K562 (cell line): ENCODE measurements at regions not wholly inside any gene's neighbourhood (a gene's known extent, or its start where the extent isn't known, plus 50 kb on each side); places are given as distances from the start of the nearest gene placed in this dataset.
A peak's percentile ranks its signal among the peaks of the same experiment; 100 is the strongest.

Experiments used
- ATAC-seq: fragments of 200-7000 bp; cut with Tn5 transposase; 3 replicates; pipeline ENCODE4 v1.9.1; 2020; ENCODE audit warnings: moderate library complexity
- BruUV-seq: library from RNA; stranded (reverse); fragments of 400-500 nt; replicated peaks from 2 replicates; lab custom pipeline; 2021; lab: Mats Ljungman, UMichigan
- CTCF ChIA-PET: fragments of 300-600 bp; formaldehyde crosslinking; extraction: SDS; loops from one replicate; lab custom pipeline; 2021; ENCODE audit warnings: low intra/inter-chr PET ratio; lab: Yijun Ruan, JAX
- POLR2A ChIA-PET: fragments of 300-600, 350-650 bp; sonication (Branson Sonifier 250); formaldehyde crosslinking; extraction: SDS; loops from one replicate; lab custom pipeline; 2021; ENCODE audit warnings: antibody characterized with exemption, inconsistent platforms; lab: Yijun Ruan, JAX
- DNase-seq, 4 experiments: peaks; one replicate each; pipeline versions ENCODE4 v3.0.0 to v3.0.0-alpha.2; 2011 to 2018; ENCODE audit warnings: low spot score in 3 of 4, mixed read lengths in 3 of 4; ENCODE audit errors: extremely low read depth in 1 of 4
- FAIRE-seq: peaks from 2 replicates; lab custom pipeline; 2011; peaks lifted over from hg19 to GRCh38; lab: Jason Lieb, UNC
- H2AFZ ChIP-seq: 2 replicates; pipeline ENCODE4 v1.6.0; 2011; ENCODE audit warnings: low read depth, low read length, control low read depth, inconsistent platforms
- H3K27ac ChIP-seq: fragments of 200-600 bp; 3 replicates; pipeline ENCODE4 v1.8.0; 2011; ENCODE audit warnings: low read depth, mild to moderate bottlenecking, control low read depth, inconsistent platforms, low read length, moderate library complexity, mixed read lengths; ENCODE audit errors: extremely low read depth
- H3K27me3 ChIP-seq, 2 experiments: fragments of 300-600 bp in 1 of 2; 2 replicates in 1 of 2; 3 replicates in 1 of 2; pipeline versions ENCODE4 v1.6.0 to v1.8.0; 2011; ENCODE audit warnings: inconsistent platforms in 2 of 2, low read length in 2 of 2, mild to moderate bottlenecking in 1 of 2, mixed read lengths in 1 of 2, moderate library complexity in 1 of 2; ENCODE audit not compliant: control insufficient read depth in 2 of 2, insufficient read depth in 2 of 2
- H3K36me3 ChIP-seq: fragments of 300-600 bp; 3 replicates; pipeline ENCODE4 v1.8.0; 2011; ENCODE audit warnings: mild to moderate bottlenecking, low read length, inconsistent platforms; ENCODE audit not compliant: control insufficient read depth, insufficient read depth
- H3K4me1 ChIP-seq, 2 experiments: fragments of 200-600 bp in 1 of 2; replicated peaks in 1 of 2; 2 replicates in 1 of 2; 3 replicates in 1 of 2; pipeline versions ENCODE4 v1.5.1 to v1.8.0; 2011; ENCODE audit warnings: inconsistent platforms in 2 of 2, low read length in 2 of 2, mild to moderate bottlenecking in 1 of 2, mixed read lengths in 1 of 2, moderate library complexity in 1 of 2; ENCODE audit not compliant: control insufficient read depth in 2 of 2, insufficient read depth in 2 of 2
- H3K4me2 ChIP-seq: 2 replicates; pipeline ENCODE4 v1.6.1; 2011; ENCODE audit warnings: low read length, control low read depth, inconsistent platforms, mixed read lengths; ENCODE audit not compliant: insufficient read depth
- H3K4me3 ChIP-seq: fragments of 200-600 bp; sonication (generic), shearing (Covaris generic); 2 replicates; pipeline ENCODE4 v1.5.1; 2016; ENCODE audit warnings: control low read depth, inconsistent platforms
- H3K79me2 ChIP-seq: fragments of 200-600 bp; 3 replicates; pipeline ENCODE4 v1.8.0; 2011; ENCODE audit warnings: low read length, inconsistent platforms; ENCODE audit not compliant: control insufficient read depth, insufficient read depth
- H3K9ac ChIP-seq, 2 experiments: 2 replicates each; pipeline versions ENCODE4 v1.6.0 to v1.6.1; 2011; ENCODE audit warnings: low read depth in 2 of 2, low read length in 2 of 2, control low read depth in 1 of 2, inconsistent platforms in 1 of 2, mild to moderate bottlenecking in 1 of 2, mixed read lengths in 1 of 2; ENCODE audit not compliant: insufficient read depth in 1 of 2
- H3K9me1 ChIP-seq: one replicate; pipeline ENCODE4 v1.6.0; 2011; ENCODE audit warnings: inconsistent platforms, mild to moderate bottlenecking, low read length, moderate library complexity; ENCODE audit not compliant: control insufficient read depth, insufficient read depth
- H3K9me3 ChIP-seq: replicated peaks from 2 replicates; pipeline ENCODE4 v1.5.1; 2011; ENCODE audit warnings: low read depth, low read length, inconsistent platforms; ENCODE audit not compliant: control insufficient read depth, insufficient read depth
- H4K20me1 ChIP-seq: replicated peaks from 2 replicates; pipeline ENCODE4 v1.6.1; 2011; ENCODE audit warnings: low read length, inconsistent platforms, mixed read lengths; ENCODE audit not compliant: control insufficient read depth, insufficient read depth
- COPS2 ChIP-seq: fragments of 450-650 bp; conservative IDR thresholded peaks from 2 replicates; pipeline ENCODE4 v1.6.1; 2016; ENCODE audit warnings: mild to moderate bottlenecking, moderate library complexity
- CREB3 ChIP-seq: fragments of 450-650 bp; conservative IDR thresholded peaks from 2 replicates; pipeline ENCODE4 v1.6.1; 2016; ENCODE audit warnings: missing genetic modification characterization, low read depth, mild to moderate bottlenecking, missing compliant biosample characterization, moderate library complexity
- CSDE1 ChIP-seq, 2 experiments: fragments of 450-650 bp; IDR thresholded peaks; 2 replicates each; pipeline ENCODE4 v1.6.1; 2016; ENCODE audit warnings: mild to moderate bottlenecking in 1 of 2
- FOSL1 ChIP-seq: fragments of 200-800 bp; sonication (Bioruptor generic); conservative IDR thresholded peaks from 2 replicates; pipeline ENCODE4 v1.6.1; 2016; ENCODE audit warnings: missing genetic modification characterization, missing compliant biosample characterization
- FOXJ2 ChIP-seq: fragments of 200-800 bp; sonication (Bioruptor generic); IDR thresholded peaks from 2 replicates; pipeline ENCODE4 v1.6.1; 2016; ENCODE audit warnings: missing genetic modification characterization, missing compliant biosample characterization
- FOXO4 ChIP-seq: fragments of 450-650 bp; formaldehyde crosslinking; IDR thresholded peaks from 2 replicates; pipeline ENCODE4 v1.4.0; 2020; ENCODE audit warnings: mild to moderate bottlenecking, moderate library complexity
- GTF2F1 ChIP-seq: IDR thresholded peaks from 2 replicates; pipeline ENCODE4 v1.6.1; 2011; ENCODE audit warnings: low read depth, low read length, improper control_type of control experiment
- HBP1 ChIP-seq: fragments of 450-650 bp; formaldehyde crosslinking; IDR thresholded peaks from 2 replicates; pipeline ENCODE4 v1.4.0; 2022; ENCODE audit warnings: missing genetic modification characterization
- HNRNPLL ChIP-seq: fragments of 200-400 bp; formaldehyde crosslinking; IDR thresholded peaks from 2 replicates; pipeline ENCODE4 v1.6.1; 2017; ENCODE audit warnings: low read length, low read depth, mild to moderate bottlenecking; ENCODE audit not compliant: poor library complexity, severe bottlenecking
- PCBP1 ChIP-seq: fragments of 200-400 bp; formaldehyde crosslinking; IDR thresholded peaks from 2 replicates; pipeline ENCODE4 v1.6.1; 2018; ENCODE audit warnings: mild to moderate bottlenecking, low read depth, low read length; ENCODE audit not compliant: poor library complexity, severe bottlenecking
- PHF21A ChIP-seq: fragments of 450-650 bp; IDR thresholded peaks from 2 replicates; pipeline ENCODE4 v1.6.1; 2017; ENCODE audit warnings: low read depth, borderline replicate concordance
- PHF8 ChIP-seq: fragments of 200-600 bp; sonication (generic); IDR thresholded peaks from 2 replicates; pipeline ENCODE4 v1.6.1; 2012; ENCODE audit warnings: mixed run types, mild to moderate bottlenecking, inconsistent platforms, low read length, moderate library complexity, borderline replicate concordance
- SIN3A ChIP-seq, 2 experiments: fragments of 150-350 bp in 1 of 2; IDR thresholded peaks; 2 replicates each; pipeline ENCODE4 v1.6.1; 2011 to 2016; ENCODE audit warnings: borderline replicate concordance in 2 of 2, low read depth in 2 of 2, low read length in 2 of 2, mild to moderate bottlenecking in 2 of 2, moderate library complexity in 2 of 2; ENCODE audit not compliant: control insufficient read depth in 1 of 2
- STAT5B ChIP-seq: fragments of 250-450 bp; sonication (Bioruptor Pico); IDR thresholded peaks from 2 replicates; pipeline ENCODE4 v1.8.0; 2021; ENCODE audit warnings: mild to moderate bottlenecking, inconsistent platforms
- TGIF2 ChIP-seq: sonication (generic); formaldehyde crosslinking; IDR thresholded peaks from 2 replicates; pipeline ENCODE4 v1.8.1; 2022; ENCODE audit warnings: mild to moderate bottlenecking, missing genetic modification reagents, moderate library complexity
- TRIM28 ChIP-seq: fragments of 450-650 bp; IDR thresholded peaks from 2 replicates; pipeline ENCODE4 v1.6.1; 2017
- ZNF511 ChIP-seq: sonication (generic); formaldehyde crosslinking; IDR thresholded peaks from 2 replicates; pipeline ENCODE4 v1.8.0; 2022; ENCODE audit warnings: mild to moderate bottlenecking, missing genetic modification reagents
- WGBS: fragments of 100-300 bp; shearing (Covaris generic); methylation state at CpG from one replicate; pipeline ENCODE4 v1.1.6; 2016; ENCODE audit warnings: low coverage, mixed read lengths; ENCODE audit not compliant: insufficient coverage; ENCODE audit errors: missing lambda C conversion rate; 5-methylcytosine and 5-hydroxymethylcytosine counted together
- in situ Hi-C: fragments of 300-500 bp; cut with MboI; formaldehyde crosslinking; loops from 4 replicates; pipeline ENCODE4 v1.15.0; 2018; ENCODE audit warnings: inconsistent platforms, mixed read lengths
- intact Hi-C: fragments of 100-400 bp; cut with micrococcal nuclease; formaldehyde crosslinking; loops from 2 replicates; pipeline ENCODE4 v1.14.2; 2022

GRCh38 chr16:8087597-8088289, 502.6 kb downstream of the TMEM114 start (continued):
- TF ChIP-seq PCBP1 (no peak), HNRNPLL (no peak), FOXJ2 (tag) (no peak), FOXO4 (CRISPR knock-in tag) (no peak), STAT5B (CRISPR knock-in tag) (no peak)

GRCh38 chr16:8087146-8087545, 503.2 kb downstream of the TMEM114 start:
- WGBS = 78% methylated on average over 2 of the region's 2 CpGs
- H3K4me2 ChIP-seq = no peak overlapping the region
- in situ Hi-C loops (no loop called here), intact Hi-C loops (no loop called here)
- no peak overlapping the region for H3K4me3 ChIP-seq
- H3K9me3 ChIP-seq = no peaks in the 10 kb centered on the region
- H3K4me1 ChIP-seq = peaks cover 6 to 24% of the 10 kb centered on the region in 2 experiments; a peak in 4 of 5 replicates
- H3K9me1 ChIP-seq = no peaks in the 10 kb centered on the region
- H3K9ac ChIP-seq = no peak overlapping the region
- FAIRE-seq (peak; percentile 51), ATAC-seq (no peak), DNase-seq (no peak)
- H3K27me3 ChIP-seq = no peaks in the 10 kb centered on the region
- peaks cover 100% of the 10 kb centered on the region for H3K79me2 ChIP-seq
- no TSS peak for BruUV-seq
- ChIA-PET CTCF (no interaction called here), POLR2A (interaction anchor here (2.1 kb wide), 1 partner anchor 11 kb away, joined by 13 read pairs; no protein-coding TSS in a partner anchor)
- peaks cover 69% of the 10 kb centered on the region for H3K36me3 ChIP-seq
- H2AFZ ChIP-seq = no peak overlapping the region
- H4K20me1 ChIP-seq = peaks cover 17% of the 10 kb centered on the region; the same call in 1 of the 2 replicates
- no peak overlapping the region; the same call in 2 of the 3 replicates for H3K27ac ChIP-seq
- TF ChIP-seq PHF21A = no peak
- TF ChIP-seq PHF8 = no peak
- no peak for TF ChIP-seq TRIM28
- no peak for TF ChIP-seq ZNF511
- TF ChIP-seq COPS2 = no peak
- no peak for TF ChIP-seq FOSL1 (tag)
- no peak for TF ChIP-seq CREB3 (tag)
- no peak for TF ChIP-seq CSDE1 (IDR thresholded peaks at IDR 0.05)
- TF ChIP-seq HBP1 (CRISPR knock-in tag) = no peak
- no peak for TF ChIP-seq TGIF2 (CRISPR knock-in tag)
- TF ChIP-seq GTF2F1 = no peak
- no peak for TF ChIP-seq SIN3A (IDR thresholded peaks at IDR 0.05; ENCODE audit: borderline replicate concordance in 2 of 2, control insufficient read depth in 1 of 2, low read depth in 2 of 2, low read length in 2 of 2)
